22Rv1 (cell line): ENCODE measurements at regions not wholly inside any gene's neighbourhood (a gene's known extent, or its start where the extent isn't known, plus 50 kb on each side); places are given as distances from the start of the nearest gene placed in this dataset.

Experiments
- ZFX ChIP-seq: fragments of 450-650 bp; IDR thresholded peaks from 2 replicates; pipeline ENCODE4 v1.6.1; 2017; ENCODE audit warnings: antibody characterized with exemption, borderline replicate concordance
- TF ChIP-seq, protein P1 (sequence below): fragments of 450-650 bp; IDR thresholded peaks from 2 replicates; pipeline ENCODE4 v1.5.1; 2017; ENCODE audit warnings: mild to moderate bottlenecking

DNA sequence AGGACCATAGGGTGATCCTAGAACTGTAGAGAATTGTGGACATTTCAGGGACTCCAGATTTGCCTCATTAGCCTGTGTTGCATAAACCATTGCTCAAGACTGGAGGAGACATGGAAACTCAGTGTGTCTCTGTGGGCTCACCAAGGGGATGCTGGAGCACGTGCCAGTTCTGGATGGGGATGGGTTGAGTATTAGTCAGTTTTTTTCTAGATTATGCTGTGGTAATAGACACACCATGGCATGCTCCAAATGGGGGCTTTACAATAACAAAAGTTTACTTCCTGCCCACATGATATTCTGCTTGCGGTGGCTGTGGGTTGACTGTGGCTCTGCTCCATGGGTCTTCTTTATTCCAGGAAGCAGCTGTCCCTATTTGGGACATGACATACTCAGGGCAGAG, 125.4 kb downstream of the FOXD2 start:
- TF ChIP-seq, protein P1, sequence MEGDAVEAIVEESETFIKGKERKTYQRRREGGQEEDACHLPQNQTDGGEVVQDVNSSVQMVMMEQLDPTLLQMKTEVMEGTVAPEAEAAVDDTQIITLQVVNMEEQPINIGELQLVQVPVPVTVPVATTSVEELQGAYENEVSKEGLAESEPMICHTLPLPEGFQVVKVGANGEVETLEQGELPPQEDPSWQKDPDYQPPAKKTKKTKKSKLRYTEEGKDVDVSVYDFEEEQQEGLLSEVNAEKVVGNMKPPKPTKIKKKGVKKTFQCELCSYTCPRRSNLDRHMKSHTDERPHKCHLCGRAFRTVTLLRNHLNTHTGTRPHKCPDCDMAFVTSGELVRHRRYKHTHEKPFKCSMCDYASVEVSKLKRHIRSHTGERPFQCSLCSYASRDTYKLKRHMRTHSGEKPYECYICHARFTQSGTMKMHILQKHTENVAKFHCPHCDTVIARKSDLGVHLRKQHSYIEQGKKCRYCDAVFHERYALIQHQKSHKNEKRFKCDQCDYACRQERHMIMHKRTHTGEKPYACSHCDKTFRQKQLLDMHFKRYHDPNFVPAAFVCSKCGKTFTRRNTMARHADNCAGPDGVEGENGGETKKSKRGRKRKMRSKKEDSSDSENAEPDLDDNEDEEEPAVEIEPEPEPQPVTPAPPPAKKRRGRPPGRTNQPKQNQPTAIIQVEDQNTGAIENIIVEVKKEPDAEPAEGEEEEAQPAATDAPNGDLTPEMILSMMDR, result no peak
- no peak for TF ChIP-seq ZFX
